GM06990 (cell line): ENCODE measurements at regions not wholly inside any gene's neighbourhood (a gene's known extent, or its start where the extent isn't known, plus 50 kb on each side); places are given as distances from the start of the nearest gene placed in this dataset.

Experiments
- DNase-seq: peaks from one replicate; pipeline ENCODE4 v3.0.0-alpha.2; 2011; ENCODE audit not compliant: insufficient read length; ENCODE audit errors: extremely low read depth
- H3K27me3 ChIP-seq: replicated peaks from 2 replicates; pipeline ENCODE4 v1.6.0; 2011; ENCODE audit warnings: low read length; ENCODE audit not compliant: control insufficient read depth, insufficient read depth
- H3K36me3 ChIP-seq: 2 replicates; pipeline ENCODE4 v1.5.1; 2011; ENCODE audit warnings: low read length; ENCODE audit not compliant: control insufficient read depth, insufficient read depth
- H3K4me3 ChIP-seq: replicated peaks from 2 replicates; pipeline ENCODE4 v1.5.1; 2011; ENCODE audit warnings: low read depth, mild to moderate bottlenecking, control low read depth, low read length
- CTCF ChIP-seq: IDR thresholded peaks from 2 replicates; pipeline ENCODE4 v1.5.1; 2011; ENCODE audit warnings: low read length, control low read depth, mild to moderate bottlenecking, inconsistent platforms; ENCODE audit not compliant: insufficient read depth, poor library complexity, severe bottlenecking

DNA sequence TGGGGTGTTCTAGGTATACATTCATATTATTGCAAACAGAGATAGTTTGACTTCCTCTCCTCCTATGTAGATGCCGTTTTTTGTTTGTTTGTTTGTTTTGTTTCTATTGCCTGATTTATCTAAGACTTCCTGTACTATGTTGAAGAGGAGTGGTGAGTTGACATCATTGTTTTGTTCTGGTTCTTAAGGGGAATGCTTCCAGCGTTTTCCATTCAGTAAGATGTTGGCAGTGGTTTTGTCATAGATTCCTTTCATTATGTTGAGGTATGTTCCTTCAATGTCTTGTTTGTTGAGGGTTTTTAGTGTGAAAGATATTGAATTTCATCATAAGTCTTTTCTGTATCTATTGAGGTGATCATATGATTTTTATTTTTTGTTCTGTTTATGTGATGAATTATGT, 401.6 kb upstream of the EPHA5 start:
- Histone ChIP-seq H3K27me3 (no peaks in the 10 kb centered on the region), H3K36me3 (no peaks in the 10 kb centered on the region), H3K4me3 (no peak overlapping the region)
- DNase-seq, result no peak
- TF ChIP-seq CTCF, result no peak

- no peak for TF ChIP-seq CTCF
- H3K36me3 ChIP-seq, result no peaks in the 10 kb centered on the region
- no peaks in the 10 kb centered on the region for H3K27me3 ChIP-seq
- H3K4me3 ChIP-seq, result no peak overlapping the region
- DNase-seq, result no peak
These were observed 392.6 kb upstream of the EPHA5 start for GRCh38 chr4:66062921-66063320.

GRCh38 chr4:66062044-66062443, 391.8 kb upstream of the EPHA5 start:
- Histone ChIP-seq H3K27me3 (no peaks in the 10 kb centered on the region), H3K36me3 (no peaks in the 10 kb centered on the region), H3K4me3 (no peak overlapping the region)
- DNase-seq, result no peak
- no peak for TF ChIP-seq CTCF

GRCh38 chr4:66059556-66059955, 389.3 kb upstream of the EPHA5 start:
- Histone ChIP-seq H3K36me3 (no peaks in the 10 kb centered on the region), H3K4me3 (no peak overlapping the region)
- no peak for DNase-seq

DNA sequence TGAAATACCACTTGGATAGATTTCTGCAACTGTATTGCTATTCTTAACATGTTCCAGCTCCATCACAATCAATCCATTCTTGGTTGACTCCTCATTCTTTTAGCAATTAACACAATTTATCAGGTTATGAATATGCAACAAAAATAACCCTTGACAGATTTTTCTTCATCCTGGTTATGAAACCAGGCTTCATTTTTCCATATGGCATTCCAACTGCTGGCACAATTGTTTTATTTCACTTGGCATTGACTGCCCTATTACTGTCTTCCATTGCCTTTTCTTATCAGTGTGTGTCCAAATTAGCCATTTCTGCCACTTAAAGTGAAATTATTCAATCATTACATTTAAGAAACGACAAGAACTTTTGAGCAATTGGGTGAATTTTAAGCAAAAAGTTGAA, 388.8 kb upstream of the EPHA5 start:
- H3K4me3 ChIP-seq, result no peak overlapping the region

More at GRCh38 chr4:66059556-66059955, 389.3 kb upstream of the EPHA5 start:
- TF ChIP-seq CTCF, result no peak
- H3K27me3 ChIP-seq, result no peaks in the 10 kb centered on the region

More for the DNA sequence above, 388.8 kb upstream of the EPHA5 start:
- no peak for DNase-seq
- H3K36me3 ChIP-seq, result no peaks in the 10 kb centered on the region
- no peak for TF ChIP-seq CTCF
- H3K27me3 ChIP-seq, result no peaks in the 10 kb centered on the region
